NT2/D1 (cell line): ENCODE measurements at regions not wholly inside any gene's neighbourhood (a gene's known extent, or its start where the extent isn't known, plus 50 kb on each side); places are given as distances from the start of the nearest gene placed in this dataset.

ENCODE experiments used
- DNase-seq: peaks from one replicate; pipeline ENCODE4 v3.0.0-alpha.2; 2011; ENCODE audit warnings: low read depth, low spot score
- H3K27me3 ChIP-seq: 2 replicates; pipeline ENCODE4 v1.6.0; 2011; ENCODE audit warnings: mild to moderate bottlenecking; ENCODE audit not compliant: insufficient read length, insufficient read depth
- H3K36me3 ChIP-seq: 2 replicates; pipeline ENCODE4 v1.6.1; 2011; ENCODE audit warnings: mild to moderate bottlenecking, low read length, mixed read lengths; ENCODE audit not compliant: insufficient read depth, insufficient read length
- H3K4me1 ChIP-seq: 2 replicates; pipeline ENCODE4 v1.5.1; 2011; ENCODE audit not compliant: insufficient read depth, insufficient read length
- H3K4me3 ChIP-seq: 2 replicates; pipeline ENCODE4 v1.5.1; 2011; ENCODE audit warnings: low read depth; ENCODE audit not compliant: insufficient read length
- H3K9ac ChIP-seq: 2 replicates; pipeline ENCODE4 v1.6.0; 2011; ENCODE audit warnings: low read depth; ENCODE audit not compliant: insufficient read length
- H3K9me3 ChIP-seq: 2 replicates; pipeline ENCODE4 v1.5.1; 2011; ENCODE audit warnings: mild to moderate bottlenecking, low read length; ENCODE audit not compliant: insufficient read depth
- SUZ12 ChIP-seq: IDR thresholded peaks from 2 replicates; pipeline ENCODE4 v1.6.1; 2011; ENCODE audit not compliant: insufficient read length, insufficient read depth; ENCODE audit errors: extremely low read depth
- YY1 ChIP-seq: IDR thresholded peaks from 2 replicates; pipeline ENCODE4 v1.6.1; 2011; ENCODE audit not compliant: insufficient read length, insufficient read depth
- ZNF274 ChIP-seq: IDR thresholded peaks from 2 replicates; pipeline ENCODE4 v1.6.1; 2011; ENCODE audit warnings: mild to moderate bottlenecking, low read depth, low read length

GRCh38 chr5:74016373-74016772 lies 390.4 kb downstream of the ARHGEF28 start:
- no peak for DNase-seq
- Histone ChIP-seq H3K27me3 (no peaks in the 10 kb centered on the region), H3K9me3 (no peaks in the 10 kb centered on the region), H3K9ac (no peak overlapping the region), H3K4me1 (peaks cover 4% of the 10 kb centered on the region), H3K4me3 (no peak overlapping the region), H3K36me3 (no peaks in the 10 kb centered on the region)
- TF ChIP-seq SUZ12: no peak
- no peak for TF ChIP-seq YY1
- no peak for TF ChIP-seq ZNF274

GRCh38 chr5:74015716-74016115 lies 389.7 kb downstream of the ARHGEF28 start:
- TF ChIP-seq YY1 (no peak), ZNF274 (no peak), SUZ12 (no peak)
- no peak overlapping the region for H3K9ac ChIP-seq

GRCh38 chr5:74013222-74013621 lies 387.2 kb downstream of the ARHGEF28 start:
- DNase-seq: no peak
- Histone ChIP-seq H3K36me3 (no peaks in the 10 kb centered on the region), H3K9me3 (no peaks in the 10 kb centered on the region), H3K4me1 (peaks cover 4% of the 10 kb centered on the region), H3K27me3 (no peaks in the 10 kb centered on the region), H3K4me3 (no peak overlapping the region), H3K9ac (no peak overlapping the region)
- TF ChIP-seq SUZ12 (no peak), ZNF274 (no peak), YY1 (no peak)

More at GRCh38 chr5:74015716-74016115, 389.7 kb downstream of the ARHGEF28 start:
- no peak for DNase-seq
- H3K27me3 ChIP-seq: no peaks in the 10 kb centered on the region
- peaks cover 4% of the 10 kb centered on the region for H3K4me1 ChIP-seq
- no peaks in the 10 kb centered on the region for H3K9me3 ChIP-seq
- H3K36me3 ChIP-seq: no peaks in the 10 kb centered on the region
- H3K4me3 ChIP-seq: no peak overlapping the region

GRCh38 chr5:74009502-74009901 lies 383.5 kb downstream of the ARHGEF28 start:
- no peak for TF ChIP-seq ZNF274
- no peak for TF ChIP-seq YY1
- no peak for TF ChIP-seq SUZ12
- Histone ChIP-seq H3K4me1 (no peaks in the 10 kb centered on the region), H3K36me3 (no peaks in the 10 kb centered on the region), H3K27me3 (no peaks in the 10 kb centered on the region), H3K9me3 (no peaks in the 10 kb centered on the region), H3K9ac (no peak overlapping the region), H3K4me3 (no peak overlapping the region)
- no peak for DNase-seq

- no peaks in the 10 kb centered on the region for H3K4me1 ChIP-seq
- H3K36me3 ChIP-seq: no peaks in the 10 kb centered on the region
- no peaks in the 10 kb centered on the region for H3K9me3 ChIP-seq
- no peak for TF ChIP-seq SUZ12
- TF ChIP-seq ZNF274: no peak
- no peak for TF ChIP-seq YY1
- no peak overlapping the region for H3K4me3 ChIP-seq
- no peak overlapping the region for H3K9ac ChIP-seq
- no peaks in the 10 kb centered on the region for H3K27me3 ChIP-seq
- DNase-seq: no peak
These were observed 381.2 kb downstream of the ARHGEF28 start for GRCh38 chr5:74007193-74007592.

- H3K4me3 ChIP-seq: no peak overlapping the region
- H3K4me1 ChIP-seq: no peaks in the 10 kb centered on the region
- DNase-seq: no peak
- H3K27me3 ChIP-seq: no peaks in the 10 kb centered on the region
- no peaks in the 10 kb centered on the region for H3K9me3 ChIP-seq
- no peaks in the 10 kb centered on the region for H3K36me3 ChIP-seq
- no peak overlapping the region for H3K9ac ChIP-seq
- TF ChIP-seq ZNF274 (no peak), SUZ12 (no peak), YY1 (no peak)
These were observed 373.3 kb downstream of the ARHGEF28 start for GRCh38 chr5:73999297-73999696.

GRCh38 chr5:73998489-73998888 lies 372.5 kb downstream of the ARHGEF28 start:
- H3K27me3 ChIP-seq: no peaks in the 10 kb centered on the region
- DNase-seq: no peak

GRCh38 chr5:73997960-73998359 lies 372.0 kb downstream of the ARHGEF28 start:
- no peaks in the 10 kb centered on the region; the same call in 1 of the 2 replicates for H3K9me3 ChIP-seq
- no peak for TF ChIP-seq ZNF274
- no peak for TF ChIP-seq SUZ12
- H3K9ac ChIP-seq: no peak overlapping the region
- H3K4me3 ChIP-seq: no peak overlapping the region
- H3K27me3 ChIP-seq: no peaks in the 10 kb centered on the region
- H3K36me3 ChIP-seq: no peaks in the 10 kb centered on the region
- H3K4me1 ChIP-seq: no peaks in the 10 kb centered on the region
- no peak for DNase-seq

More at GRCh38 chr5:73998489-73998888, 372.5 kb downstream of the ARHGEF28 start:
- Histone ChIP-seq H3K4me3 (no peak overlapping the region), H3K9me3 (no peaks in the 10 kb centered on the region; the same call in 1 of the 2 replicates), H3K36me3 (no peaks in the 10 kb centered on the region), H3K9ac (no peak overlapping the region), H3K4me1 (no peaks in the 10 kb centered on the region)
- no peak for TF ChIP-seq YY1
- TF ChIP-seq SUZ12: no peak
- no peak for TF ChIP-seq ZNF274
